ENCODE measurements at regions not wholly inside any gene's neighbourhood (a gene's known extent, or its start where the extent isn't known, plus 50 kb on each side); places are given as distances from the start of the nearest gene placed in this dataset.

DNA sequence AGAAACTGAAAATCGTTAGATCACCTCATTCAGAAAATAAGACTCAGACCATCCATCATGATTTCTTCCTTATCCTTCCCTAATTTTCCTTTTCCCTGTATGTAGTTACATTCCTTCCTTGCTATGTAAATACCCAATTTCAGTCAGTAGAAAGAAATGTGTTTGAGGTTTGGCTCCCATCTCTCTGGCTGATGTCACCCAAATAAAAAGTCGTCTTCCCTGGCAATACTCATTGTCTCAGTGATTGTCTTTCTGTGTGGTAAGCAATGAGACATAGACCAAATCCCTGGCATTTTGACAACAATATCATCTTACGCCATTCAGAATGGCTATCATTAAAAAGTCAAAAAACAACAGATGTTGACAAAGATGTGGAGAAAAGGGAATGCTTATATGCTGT lies 303.9 kb upstream of the EDIL3 start:
- H3K9me3 ChIP-seq, result no peaks in the 10 kb centered on the region
- H3K27me3 ChIP-seq, result no peaks in the 10 kb centered on the region
- intact Hi-C loops (cut with DNase I), result no loop called here
- H3K4me1 ChIP-seq (ENCODE audit: insufficient read depth), result no peaks in the 10 kb centered on the region
- no peak for DNase-seq
- TF ChIP-seq, protein P1, sequence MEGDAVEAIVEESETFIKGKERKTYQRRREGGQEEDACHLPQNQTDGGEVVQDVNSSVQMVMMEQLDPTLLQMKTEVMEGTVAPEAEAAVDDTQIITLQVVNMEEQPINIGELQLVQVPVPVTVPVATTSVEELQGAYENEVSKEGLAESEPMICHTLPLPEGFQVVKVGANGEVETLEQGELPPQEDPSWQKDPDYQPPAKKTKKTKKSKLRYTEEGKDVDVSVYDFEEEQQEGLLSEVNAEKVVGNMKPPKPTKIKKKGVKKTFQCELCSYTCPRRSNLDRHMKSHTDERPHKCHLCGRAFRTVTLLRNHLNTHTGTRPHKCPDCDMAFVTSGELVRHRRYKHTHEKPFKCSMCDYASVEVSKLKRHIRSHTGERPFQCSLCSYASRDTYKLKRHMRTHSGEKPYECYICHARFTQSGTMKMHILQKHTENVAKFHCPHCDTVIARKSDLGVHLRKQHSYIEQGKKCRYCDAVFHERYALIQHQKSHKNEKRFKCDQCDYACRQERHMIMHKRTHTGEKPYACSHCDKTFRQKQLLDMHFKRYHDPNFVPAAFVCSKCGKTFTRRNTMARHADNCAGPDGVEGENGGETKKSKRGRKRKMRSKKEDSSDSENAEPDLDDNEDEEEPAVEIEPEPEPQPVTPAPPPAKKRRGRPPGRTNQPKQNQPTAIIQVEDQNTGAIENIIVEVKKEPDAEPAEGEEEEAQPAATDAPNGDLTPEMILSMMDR (IDR thresholded peaks at IDR 0.05), result no peak
- no peak for TF ChIP-seq POLR2A (IDR thresholded peaks at IDR 0.05)
- TF ChIP-seq EP300 (IDR thresholded peaks at IDR 0.05), result no peak
- H3K27ac ChIP-seq, result no peak overlapping the region
- no peak overlapping the region for H3K4me3 ChIP-seq
- 28 to 45% (median 32%) methylated on average over 3 of the region's 3 CpGs for WGBS, 3 donors
- H3K36me3 ChIP-seq, result no peaks in the 10 kb centered on the region

DNA sequence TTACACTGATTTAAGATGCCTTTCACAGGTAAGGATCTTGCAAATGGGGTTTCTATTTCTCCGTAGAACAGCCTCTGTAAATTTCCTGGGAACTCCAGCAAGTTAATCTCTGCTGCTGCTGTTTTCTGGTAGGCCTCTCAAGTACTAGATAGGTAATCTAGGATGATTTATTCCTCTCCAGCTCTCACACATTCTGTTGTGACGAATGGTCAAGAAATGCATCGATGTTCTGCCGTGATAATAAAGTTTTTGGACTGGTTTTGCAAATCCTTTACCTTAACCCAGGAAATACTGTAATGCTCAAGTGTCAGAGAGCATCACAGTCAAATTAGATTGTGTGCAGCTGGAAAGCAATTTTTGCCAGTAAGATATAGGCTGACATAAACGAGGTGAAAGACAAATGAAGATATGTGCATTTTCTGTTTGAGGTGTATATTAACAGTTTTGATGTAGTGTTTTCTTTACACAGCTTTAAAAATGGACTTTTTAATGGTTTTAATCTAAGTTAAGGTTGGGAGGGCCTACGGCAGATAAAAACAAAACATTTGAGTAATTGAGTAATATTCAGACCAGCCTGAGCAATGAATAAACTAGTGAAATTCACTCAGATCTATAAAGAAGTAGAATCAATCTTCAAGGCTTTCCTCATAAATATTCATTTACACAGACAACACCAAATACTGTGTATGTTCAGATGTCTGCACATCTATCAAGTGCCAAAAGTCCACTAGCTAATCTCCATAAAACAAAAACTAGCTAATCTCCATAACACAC lies 300.6 kb upstream of the EDIL3 start:
- intact Hi-C loops (cut with DNase I), result no loop called here

DNA sequence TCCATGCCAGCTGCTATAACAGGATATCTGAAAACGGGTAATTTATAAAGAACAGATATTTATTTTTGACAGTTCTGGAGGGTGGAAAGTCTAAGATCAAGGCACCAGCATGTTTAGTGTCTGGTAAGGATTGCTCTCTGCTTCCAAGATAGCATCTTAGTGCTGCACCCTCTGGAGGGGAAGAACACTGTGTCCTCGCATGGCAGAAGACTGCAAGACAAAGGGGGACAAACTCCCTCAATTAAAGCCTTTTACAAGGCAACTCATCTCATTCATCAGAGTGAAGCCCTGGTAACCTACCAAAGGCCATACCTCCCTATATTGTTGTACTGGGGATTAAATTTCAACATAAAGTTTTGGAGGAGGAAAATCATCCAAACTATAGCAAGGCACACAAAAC lies 298.9 kb upstream of the EDIL3 start:
- Histone ChIP-seq H3K9me3 (no peaks in the 10 kb centered on the region), H3K4me1 (ENCODE audit: insufficient read depth) (no peaks in the 10 kb centered on the region), H3K36me3 (no peaks in the 10 kb centered on the region), H3K4me3 (no peak overlapping the region), H3K27ac (no peak overlapping the region), H3K27me3 (no peaks in the 10 kb centered on the region)
- WGBS, 3 donors, result 84 to 90% (median 89%) methylated on average over 2 of the region's 2 CpGs
- TF ChIP-seq EP300 (IDR thresholded peaks at IDR 0.05) (no peak), POLR2A (IDR thresholded peaks at IDR 0.05) (no peak)
- TF ChIP-seq, protein P1 (IDR thresholded peaks at IDR 0.05), result no peak
- intact Hi-C loops (cut with DNase I), result no loop called here
- DNase-seq, result no peak

More for the DNA sequence above, 300.6 kb upstream of the EDIL3 start:
- H3K27me3 ChIP-seq, result no peaks in the 10 kb centered on the region
- H3K27ac ChIP-seq, result no peak overlapping the region
- no peaks in the 10 kb centered on the region for H3K4me1 ChIP-seq (ENCODE audit: insufficient read depth)
- H3K4me3 ChIP-seq, result no peak overlapping the region
- DNase-seq, result no peak
- H3K36me3 ChIP-seq, result no peaks in the 10 kb centered on the region
- TF ChIP-seq POLR2A (IDR thresholded peaks at IDR 0.05) (no peak), EP300 (IDR thresholded peaks at IDR 0.05) (no peak)
- TF ChIP-seq, protein P1 (IDR thresholded peaks at IDR 0.05), result no peak
- no peaks in the 10 kb centered on the region for H3K9me3 ChIP-seq
- 19 to 35% (median 32%) methylated on average over 6 of the region's 6 CpGs for WGBS, 3 donors

DNA sequence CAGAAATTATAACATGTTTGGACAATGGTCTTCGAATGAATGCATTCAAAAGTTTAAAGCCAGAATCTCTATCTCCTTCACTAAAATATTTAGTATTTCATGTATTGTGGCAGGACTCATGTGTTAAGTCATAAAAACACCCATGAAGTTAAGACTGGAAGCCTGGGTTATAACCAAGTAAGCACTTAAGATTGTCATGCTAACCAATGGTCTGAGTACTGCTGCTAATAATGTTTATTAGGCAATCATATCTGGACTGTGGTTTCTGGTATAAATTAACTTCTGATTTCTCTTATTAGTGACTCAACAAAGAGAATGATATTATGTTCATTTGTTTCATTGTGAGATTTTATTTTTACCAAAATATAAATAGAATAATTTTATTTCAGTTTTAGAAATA lies 297.9 kb upstream of the EDIL3 start:
- Histone ChIP-seq H3K27me3 (no peaks in the 10 kb centered on the region), H3K9me3 (no peaks in the 10 kb centered on the region), H3K36me3 (no peaks in the 10 kb centered on the region), H3K27ac (no peak overlapping the region), H3K4me1 (ENCODE audit: insufficient read depth) (no peaks in the 10 kb centered on the region), H3K4me3 (no peak overlapping the region)
- WGBS, 3 donors, result 71 to 82% (median 75%) methylated on average over 1 of the region's 1 CpG
- DNase-seq, result no peak
- intact Hi-C loops (cut with DNase I), result no loop called here
- TF ChIP-seq POLR2A (IDR thresholded peaks at IDR 0.05) (no peak), EP300 (IDR thresholded peaks at IDR 0.05) (no peak)
- TF ChIP-seq, protein P1 (IDR thresholded peaks at IDR 0.05), result no peak

All from ovary (tissue), 7 donors.